ENCODE measurements at regions not wholly inside any gene's neighbourhood (a gene's known extent, or its start where the extent isn't known, plus 50 kb on each side); places are given as distances from the start of the nearest gene placed in this dataset.

- TF ChIP-seq MAX (IDR thresholded peaks at IDR 0.05; ENCODE audit: low read depth, low read length), result no peak
- TF ChIP-seq POLR2A (IDR thresholded peaks at IDR 0.05; ENCODE audit: extremely low read depth, insufficient read length), result no peak
These were observed 120.8 kb upstream of the TNPO1 start for GRCh38 chr5:72695659-72696058.
